Fibroblast of lung (primary cell): ENCODE measurements at regions not wholly inside any gene's neighbourhood (a gene's known extent, or its start where the extent isn't known, plus 50 kb on each side); places are given as distances from the start of the nearest gene placed in this dataset.

Source experiments
- EZH2 ChIP-seq: IDR thresholded peaks from 2 replicates; pipeline ENCODE4 v1.5.1; 2012; ENCODE audit warnings: low read length, control low read depth, mild to moderate bottlenecking; ENCODE audit errors: missing control alignments
- TF ChIP-seq, protein P1 (sequence below), 2 donors: IDR thresholded peaks in 1 of 2; conservative IDR thresholded peaks in 1 of 2; 1 replicate in 1 of 2; 2 replicates in 1 of 2; pipeline ENCODE4 v1.5.1; 2011 to 2012; ENCODE audit warnings: low read length in 2 of 2, control low read depth in 1 of 2, inconsistent platforms in 1 of 2, low read depth in 1 of 2, mild to moderate bottlenecking in 1 of 2

DNA sequence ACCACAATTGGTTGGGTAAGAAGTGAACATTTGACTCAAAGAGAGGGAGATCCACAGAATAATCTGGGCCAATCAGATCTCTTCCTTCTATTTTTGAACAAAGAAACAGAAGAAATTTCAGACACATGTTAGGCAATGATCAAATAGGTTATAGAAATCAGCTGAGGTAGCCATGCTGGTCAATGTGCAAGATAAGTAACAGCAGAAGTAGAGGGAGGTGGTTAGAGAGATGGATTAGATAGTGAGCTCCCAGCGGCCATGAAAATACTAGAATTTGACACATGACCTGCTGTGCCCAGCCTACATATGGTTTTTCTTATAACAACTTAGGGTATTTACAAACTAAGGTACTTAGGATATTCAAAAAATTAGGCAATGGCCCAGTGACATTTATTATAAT lies 230.9 kb upstream of the ARID2 start:
- TF ChIP-seq, protein P1, sequence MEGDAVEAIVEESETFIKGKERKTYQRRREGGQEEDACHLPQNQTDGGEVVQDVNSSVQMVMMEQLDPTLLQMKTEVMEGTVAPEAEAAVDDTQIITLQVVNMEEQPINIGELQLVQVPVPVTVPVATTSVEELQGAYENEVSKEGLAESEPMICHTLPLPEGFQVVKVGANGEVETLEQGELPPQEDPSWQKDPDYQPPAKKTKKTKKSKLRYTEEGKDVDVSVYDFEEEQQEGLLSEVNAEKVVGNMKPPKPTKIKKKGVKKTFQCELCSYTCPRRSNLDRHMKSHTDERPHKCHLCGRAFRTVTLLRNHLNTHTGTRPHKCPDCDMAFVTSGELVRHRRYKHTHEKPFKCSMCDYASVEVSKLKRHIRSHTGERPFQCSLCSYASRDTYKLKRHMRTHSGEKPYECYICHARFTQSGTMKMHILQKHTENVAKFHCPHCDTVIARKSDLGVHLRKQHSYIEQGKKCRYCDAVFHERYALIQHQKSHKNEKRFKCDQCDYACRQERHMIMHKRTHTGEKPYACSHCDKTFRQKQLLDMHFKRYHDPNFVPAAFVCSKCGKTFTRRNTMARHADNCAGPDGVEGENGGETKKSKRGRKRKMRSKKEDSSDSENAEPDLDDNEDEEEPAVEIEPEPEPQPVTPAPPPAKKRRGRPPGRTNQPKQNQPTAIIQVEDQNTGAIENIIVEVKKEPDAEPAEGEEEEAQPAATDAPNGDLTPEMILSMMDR (conservative IDR thresholded peaks at IDR 0.05 in 1 of 2, IDR thresholded peaks at IDR 0.05 in 1 of 2; ENCODE audit: low read depth in 1 of 2, low read length in 2 of 2) = no peak
- TF ChIP-seq EZH2 = no peak
